ENCODE measurements at regions not wholly inside any gene's neighbourhood (a gene's known extent, or its start where the extent isn't known, plus 50 kb on each side); places are given as distances from the start of the nearest gene placed in this dataset.

- no peak for DNase-seq
These were observed 358.5 kb upstream of the RGMB start for GRCh38 chr5:98414938-98415337.

- DNase-seq, result no peak
These were observed 357.8 kb upstream of the RGMB start for GRCh38 chr5:98415663-98416062.

- DNase-seq, result no peak
These were observed 356.9 kb upstream of the RGMB start for GRCh38 chr5:98416541-98416940.

GRCh38 chr5:98419825-98420224 is 353.6 kb upstream of the RGMB start:
- DNase-seq, result no peak

GRCh38 chr5:98424681-98425450 is 348.6 kb upstream of the RGMB start:
- no peak for DNase-seq

GRCh38 chr5:98425640-98426039 is 347.8 kb upstream of the RGMB start:
- DNase-seq, result no peak

- no peak for DNase-seq
These were observed 344.7 kb upstream of the RGMB start for GRCh38 chr5:98428806-98429205.

- no peak for DNase-seq
These were observed 341.1 kb upstream of the RGMB start for GRCh38 chr5:98432378-98432777.

- DNase-seq, result no peak
These were observed 340.4 kb upstream of the RGMB start for GRCh38 chr5:98433022-98433421.

- no peak for DNase-seq
These were observed 339.8 kb upstream of the RGMB start for GRCh38 chr5:98433673-98434072.

GRCh38 chr5:98436667-98437066 is 336.8 kb upstream of the RGMB start:
- no peak for DNase-seq

- no peak for DNase-seq
These were observed 331.0 kb upstream of the RGMB start for GRCh38 chr5:98442448-98442847.

GRCh38 chr5:98443881-98444280 is 329.6 kb upstream of the RGMB start:
- no peak for DNase-seq

- DNase-seq, result no peak
These were observed 320.2 kb upstream of the RGMB start for GRCh38 chr5:98453296-98453695.

GRCh38 chr5:98454407-98454806 is 319.1 kb upstream of the RGMB start:
- DNase-seq, result no peak

GRCh38 chr5:98454904-98455303 is 318.6 kb upstream of the RGMB start:
- no peak for DNase-seq

- no peak for DNase-seq
These were observed 317.8 kb upstream of the RGMB start for GRCh38 chr5:98455665-98456064.

- no peak for DNase-seq
These were observed 315.5 kb upstream of the RGMB start for GRCh38 chr5:98458004-98458403.

- DNase-seq, result no peak
These were observed 314.7 kb upstream of the RGMB start for GRCh38 chr5:98458726-98459125.

- no peak for DNase-seq
These were observed 312.9 kb upstream of the RGMB start for GRCh38 chr5:98460536-98460935.

- DNase-seq, result no peak
These were observed 312.0 kb upstream of the RGMB start for GRCh38 chr5:98461485-98461884.

- no peak for DNase-seq
These were observed 310.2 kb upstream of the RGMB start for GRCh38 chr5:98463222-98463621.

GRCh38 chr5:98463676-98464075 is 309.8 kb upstream of the RGMB start:
- DNase-seq, result no peak

- DNase-seq, result no peak
These were observed 308.6 kb upstream of the RGMB start for GRCh38 chr5:98464737-98465330.
